ENCODE measurements at regions not wholly inside any gene's neighbourhood (a gene's known extent, or its start where the extent isn't known, plus 50 kb on each side); places are given as distances from the start of the nearest gene placed in this dataset.

DNA sequence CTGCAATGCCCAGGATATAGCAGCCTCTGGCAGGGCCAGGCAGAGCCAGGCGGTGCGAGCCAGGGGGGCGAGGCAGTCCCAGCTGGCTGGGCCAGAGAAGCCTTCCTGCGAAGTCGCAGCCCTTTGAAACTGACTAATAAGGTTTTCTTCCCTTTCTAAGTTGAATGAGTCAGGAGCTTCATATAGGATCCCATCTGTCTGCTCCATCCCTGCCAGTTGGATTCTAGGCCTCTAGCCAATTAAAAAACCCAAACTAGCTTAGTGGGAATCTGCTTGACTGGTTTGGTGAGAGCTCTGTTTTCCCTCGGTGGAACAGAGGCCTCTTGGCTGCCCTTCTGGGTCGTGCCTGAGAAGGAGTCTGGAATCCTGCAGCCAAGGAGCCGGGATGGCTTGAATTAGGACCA is 70.1 kb upstream of the RAPGEF1 start:
- no peak for TF ChIP-seq CTCF (IDR thresholded peaks at IDR 0.05; ENCODE audit: low read depth, low read length)
- DNase-seq (ENCODE audit: extremely low read depth, low read depth) = no peak

DNA sequence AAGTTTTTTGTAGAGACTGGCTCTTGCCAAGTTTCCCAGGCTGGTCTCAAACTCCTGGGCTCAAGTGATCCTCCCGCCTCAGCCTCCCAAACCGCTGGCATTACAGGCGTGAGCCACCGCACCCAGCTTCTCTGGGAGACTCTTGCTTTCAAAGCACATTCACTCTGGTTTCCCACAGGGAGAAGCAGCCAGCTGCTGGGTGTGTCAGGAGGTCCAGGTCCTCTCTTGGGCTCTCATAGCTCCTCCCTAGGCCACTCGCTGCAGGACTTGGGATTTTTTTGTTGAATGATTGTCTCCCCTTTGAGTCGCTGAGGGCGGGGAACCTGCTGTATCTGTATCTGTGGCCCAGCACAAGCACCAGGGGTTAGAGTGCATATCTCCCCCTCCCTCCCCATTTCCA is 68.4 kb upstream of the RAPGEF1 start:
- TF ChIP-seq CTCF (IDR thresholded peaks at IDR 0.05; ENCODE audit: low read depth, low read length) = no peak
- no peak for DNase-seq (ENCODE audit: extremely low read depth, low read depth)

DNA sequence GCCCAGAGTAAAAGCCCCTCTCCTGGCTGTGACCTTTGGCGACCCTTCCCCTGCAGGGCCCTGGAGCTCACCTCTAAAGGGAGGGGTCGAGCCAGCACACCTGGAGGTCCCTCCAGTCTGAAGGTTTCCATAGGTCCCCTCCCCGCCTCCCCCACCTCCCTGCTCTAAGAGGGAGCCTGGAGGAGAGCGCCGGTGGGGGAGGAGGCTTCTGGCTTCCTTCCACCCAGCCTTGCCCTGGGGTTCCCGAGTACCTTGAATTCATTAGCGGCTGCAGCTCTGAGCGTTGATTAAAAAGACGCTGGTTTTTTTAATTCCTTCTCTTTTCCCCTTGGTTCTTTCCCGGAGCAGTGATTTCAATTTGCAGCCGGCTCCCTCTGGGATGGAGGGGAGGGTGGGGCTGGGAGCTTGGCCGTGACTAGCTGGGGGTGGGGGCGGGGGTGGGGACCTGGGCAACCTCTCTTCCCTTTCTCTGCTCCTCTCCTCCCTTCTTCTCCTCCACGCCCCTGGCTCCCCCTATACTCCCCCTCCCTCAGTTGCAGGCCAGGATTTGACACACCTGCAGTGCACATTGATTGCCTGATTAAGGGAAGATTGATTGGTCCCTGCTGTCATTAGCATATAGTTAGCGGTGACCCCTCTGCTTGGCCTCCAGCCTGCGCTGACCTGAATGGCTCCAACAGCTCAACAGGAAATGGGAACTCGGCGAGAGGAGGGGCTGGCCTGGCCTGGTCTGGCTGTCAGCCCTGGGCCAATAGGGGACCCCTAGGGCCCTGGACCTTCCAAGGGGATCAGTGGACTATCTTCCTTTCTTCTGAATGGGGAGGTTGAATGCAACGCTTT is 67.5 kb upstream of the RAPGEF1 start:
- no peak for TF ChIP-seq CTCF (IDR thresholded peaks at IDR 0.05; ENCODE audit: low read depth, low read length)
- DNase-seq (ENCODE audit: extremely low read depth, low read depth) = no peak

GRCh38 chr9:131805803-131806202 is 65.9 kb upstream of the RAPGEF1 start:
- DNase-seq (ENCODE audit: extremely low read depth, low read depth) = no peak
- no peak for TF ChIP-seq CTCF (IDR thresholded peaks at IDR 0.05; ENCODE audit: low read depth, low read length)

DNA sequence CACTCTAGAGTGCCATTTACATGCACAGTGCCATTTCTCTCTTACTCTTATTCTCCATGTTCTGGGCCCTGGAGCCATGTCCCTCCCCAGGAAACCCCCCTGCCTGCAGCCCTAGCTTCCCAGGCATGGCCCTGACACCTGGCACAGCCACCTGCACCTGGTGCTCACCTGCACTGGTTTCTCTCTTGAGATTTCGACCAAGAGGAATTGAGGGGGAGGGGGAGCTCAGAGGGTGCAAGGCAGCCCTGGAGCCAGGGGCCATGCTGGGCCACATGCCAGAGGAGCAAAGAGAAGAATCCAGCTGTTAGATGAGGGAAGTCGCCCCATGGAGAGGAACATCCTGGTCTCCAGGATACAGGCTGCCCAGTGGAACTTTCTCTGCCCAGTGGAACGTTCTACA is 65.0 kb upstream of the RAPGEF1 start:
- no peak for TF ChIP-seq CTCF (IDR thresholded peaks at IDR 0.05; ENCODE audit: low read depth, low read length)
- no peak for DNase-seq (ENCODE audit: extremely low read depth, low read depth)

- TF ChIP-seq CTCF (IDR thresholded peaks at IDR 0.05; ENCODE audit: low read depth, low read length) = no peak
- no peak for DNase-seq (ENCODE audit: extremely low read depth, low read depth)
These were observed 64.0 kb upstream of the RAPGEF1 start for GRCh38 chr9:131803758-131804411.

GRCh38 chr9:131801810-131802209 is 61.9 kb upstream of the RAPGEF1 start:
- TF ChIP-seq CTCF (IDR thresholded peaks at IDR 0.05; ENCODE audit: low read depth, low read length) = no peak
- DNase-seq (ENCODE audit: extremely low read depth, low read depth) = no peak
